HEK293 (cell line): ENCODE measurements at regions not wholly inside any gene's neighbourhood (a gene's known extent, or its start where the extent isn't known, plus 50 kb on each side); places are given as distances from the start of the nearest gene placed in this dataset.

Source experiments
- CTCF ChIA-PET: fragments of 350-600 bp; formaldehyde crosslinking; extraction: SDS; loops from one replicate; lab custom pipeline; 2021; ENCODE audit warnings: antibody characterized with exemption; lab: Yijun Ruan, JAX
- POLR2A ChIA-PET: fragments of 300-600 bp; formaldehyde crosslinking; extraction: SDS; loops from one replicate; lab custom pipeline; 2020; ENCODE audit warnings: antibody characterized with exemption, inconsistent platforms; lab: Yijun Ruan, JAX
- H3K27ac ChIP-seq: fragments of 200-500 bp; sonication (Bioruptor generic); 2 replicates; pipeline ENCODE4 v1.5.1; 2014; ENCODE audit warnings: low read depth, low read length, control low read depth, inconsistent platforms; ENCODE audit errors: extremely low read depth
- H3K36me3 ChIP-seq, 2 experiments: fragments of 200-500 bp in 1 of 2; sonication (Bioruptor generic) in 1 of 2; 1 replicate in 1 of 2; 2 replicates in 1 of 2; pipeline ENCODE4 v1.5.1; 2014 to 2017; ENCODE audit warnings: inconsistent platforms in 2 of 2, low read length in 2 of 2; ENCODE audit not compliant: control insufficient read depth in 2 of 2, insufficient read depth in 1 of 2
- H3K4me1 ChIP-seq: fragments of 200-500 bp; sonication (Bioruptor generic); 2 replicates; pipeline ENCODE4 v1.5.1; 2014; ENCODE audit warnings: mild to moderate bottlenecking, low read length, inconsistent platforms; ENCODE audit not compliant: control insufficient read depth, insufficient read depth
- H3K4me3 ChIP-seq: 2 replicates; pipeline ENCODE4 v1.5.1; 2011; ENCODE audit warnings: low read depth, mild to moderate bottlenecking, control low read depth, low read length, moderate library complexity
- H3K9me3 ChIP-seq: fragments of 200-500 bp; sonication (Bioruptor generic); 2 replicates; pipeline ENCODE4 v1.5.1; 2014; ENCODE audit warnings: low read depth, low read length, inconsistent platforms; ENCODE audit not compliant: control insufficient read depth, insufficient read depth
- BCL11A ChIP-seq: fragments of 450-650 bp; formaldehyde crosslinking; IDR thresholded peaks from 2 replicates; pipeline ENCODE4 v1.5.1; 2016; ENCODE audit warnings: low read depth, missing biosample characterization, missing genetic modification characterization
- GLIS1 ChIP-seq: fragments of 450-650 bp; formaldehyde crosslinking; IDR thresholded peaks from 2 replicates; pipeline ENCODE4 v1.5.1; 2016; ENCODE audit warnings: missing biosample characterization, missing genetic modification characterization
- GLIS2 ChIP-seq: fragments of 450-650 bp; formaldehyde crosslinking; IDR thresholded peaks from 2 replicates; pipeline ENCODE4 v1.5.1; 2016; ENCODE audit warnings: missing biosample characterization, missing genetic modification characterization
- PRDM1 ChIP-seq: fragments of 450-650 bp; formaldehyde crosslinking; IDR thresholded peaks from 2 replicates; pipeline ENCODE4; 2016; ENCODE audit warnings: missing biosample characterization, missing genetic modification characterization
- RBAK ChIP-seq: fragments of 450-650 bp; formaldehyde crosslinking; IDR thresholded peaks from 2 replicates; pipeline ENCODE4 v1.5.1; 2016; ENCODE audit warnings: missing biosample characterization, missing genetic modification characterization
- ZNF138 ChIP-seq: fragments of 450-650 bp; formaldehyde crosslinking; IDR thresholded peaks from 2 replicates; pipeline ENCODE4 v1.5.1; 2016; ENCODE audit warnings: missing biosample characterization, missing genetic modification characterization, borderline replicate concordance
- ZNF248 ChIP-seq: fragments of 450-650 bp; formaldehyde crosslinking; IDR thresholded peaks from 2 replicates; pipeline ENCODE4 v1.5.1; 2017; ENCODE audit warnings: missing biosample characterization, missing genetic modification characterization
- ZNF266 ChIP-seq: fragments of 450-650 bp; formaldehyde crosslinking; IDR thresholded peaks from 2 replicates; pipeline ENCODE4 v1.5.1; 2016; ENCODE audit warnings: missing biosample characterization, missing genetic modification characterization, low read depth
- ZNF311 ChIP-seq: fragments of 450-650 bp; formaldehyde crosslinking; IDR thresholded peaks from 2 replicates; pipeline ENCODE4 v1.5.1; 2017; ENCODE audit warnings: missing biosample characterization, missing genetic modification characterization, borderline replicate concordance
- ZNF544 ChIP-seq: fragments of 450-650 bp; formaldehyde crosslinking; IDR thresholded peaks from 2 replicates; pipeline ENCODE4 v1.5.0; 2017; ENCODE audit warnings: missing biosample characterization, missing genetic modification characterization
- TF ChIP-seq, protein P1 (sequence below): fragments of 450-650 bp; formaldehyde crosslinking; IDR thresholded peaks from 2 replicates; pipeline ENCODE4 v1.5.1; 2017; ENCODE audit warnings: missing biosample characterization, missing genetic modification characterization
- TF ChIP-seq, protein P2 (sequence below): fragments of 450-650 bp; formaldehyde crosslinking; IDR thresholded peaks from 2 replicates; pipeline ENCODE4 v1.5.1; 2016; ENCODE audit warnings: missing biosample characterization, missing genetic modification characterization
- TF ChIP-seq, protein P3 (sequence below): fragments of 450-650 bp; formaldehyde crosslinking; IDR thresholded peaks from 2 replicates; pipeline ENCODE4 v1.5.0; 2017; ENCODE audit warnings: missing biosample characterization, missing genetic modification characterization, borderline replicate concordance
- TF ChIP-seq, protein P4 (sequence below): fragments of 450-650 bp; formaldehyde crosslinking; optimal IDR thresholded peaks from 2 replicates; pipeline ENCODE3; 2016; ENCODE audit warnings: missing biosample characterization, mild to moderate bottlenecking, missing genetic modification characterization
- TF ChIP-seq, protein P5 (sequence below): fragments of 450-650 bp; formaldehyde crosslinking; IDR thresholded peaks from 2 replicates; pipeline ENCODE4 v1.5.1; 2016; ENCODE audit warnings: missing biosample characterization, missing genetic modification characterization
- TF ChIP-seq, protein P6 (sequence below): fragments of 450-650 bp; formaldehyde crosslinking; IDR thresholded peaks from 2 replicates; pipeline ENCODE4 v1.5.1; 2016; ENCODE audit warnings: missing biosample characterization, missing genetic modification characterization

DNA sequence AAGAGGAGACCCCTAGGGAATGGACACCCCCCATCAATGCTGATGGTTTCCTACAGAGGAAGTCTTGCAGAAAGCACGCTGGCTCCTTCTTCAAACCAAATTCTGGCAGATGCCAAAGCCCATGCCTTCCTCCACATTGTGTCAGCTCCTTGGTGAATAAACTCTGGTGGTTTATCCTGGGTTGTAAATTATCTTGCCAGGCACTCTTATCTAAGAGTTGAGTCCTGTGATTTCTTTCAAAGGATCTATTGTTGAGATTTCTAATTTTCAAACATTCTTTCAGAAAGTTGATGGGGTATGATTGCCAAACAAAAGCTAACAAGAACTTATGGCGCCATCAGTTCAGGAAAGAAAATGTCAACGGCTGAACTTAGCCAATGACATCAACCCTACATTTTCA lies 160.4 kb downstream of the NSG2 start:
- Histone ChIP-seq H3K9me3 (no peaks in the 10 kb centered on the region), H3K4me1 (no peaks in the 10 kb centered on the region), H3K36me3 (no peaks in the 10 kb centered on the region), H3K4me3 (no peak overlapping the region), H3K27ac (no peak overlapping the region)
- ChIA-PET CTCF (interaction anchor here (1.1 to 1.2 kb wide), 2 partner anchors 10 to 160 kb away, joined by 6 read pairs; partner anchors contain the start of gene NSG2), POLR2A (no interaction called here)
- TF ChIP-seq, protein P1, sequence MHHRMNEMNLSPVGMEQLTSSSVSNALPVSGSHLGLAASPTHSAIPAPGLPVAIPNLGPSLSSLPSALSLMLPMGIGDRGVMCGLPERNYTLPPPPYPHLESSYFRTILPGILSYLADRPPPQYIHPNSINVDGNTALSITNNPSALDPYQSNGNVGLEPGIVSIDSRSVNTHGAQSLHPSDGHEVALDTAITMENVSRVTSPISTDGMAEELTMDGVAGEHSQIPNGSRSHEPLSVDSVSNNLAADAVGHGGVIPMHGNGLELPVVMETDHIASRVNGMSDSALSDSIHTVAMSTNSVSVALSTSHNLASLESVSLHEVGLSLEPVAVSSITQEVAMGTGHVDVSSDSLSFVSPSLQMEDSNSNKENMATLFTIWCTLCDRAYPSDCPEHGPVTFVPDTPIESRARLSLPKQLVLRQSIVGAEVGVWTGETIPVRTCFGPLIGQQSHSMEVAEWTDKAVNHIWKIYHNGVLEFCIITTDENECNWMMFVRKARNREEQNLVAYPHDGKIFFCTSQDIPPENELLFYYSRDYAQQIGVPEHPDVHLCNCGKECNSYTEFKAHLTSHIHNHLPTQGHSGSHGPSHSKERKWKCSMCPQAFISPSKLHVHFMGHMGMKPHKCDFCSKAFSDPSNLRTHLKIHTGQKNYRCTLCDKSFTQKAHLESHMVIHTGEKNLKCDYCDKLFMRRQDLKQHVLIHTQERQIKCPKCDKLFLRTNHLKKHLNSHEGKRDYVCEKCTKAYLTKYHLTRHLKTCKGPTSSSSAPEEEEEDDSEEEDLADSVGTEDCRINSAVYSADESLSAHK (tag by site-specific recombination), result no peak
- TF ChIP-seq ZNF138 (tag by site-specific recombination) (no peak), ZNF266 (tag by site-specific recombination) (no peak), ZNF544 (tag by site-specific recombination) (no peak), PRDM1 (tag by site-specific recombination) (no peak), ZNF311 (tag by site-specific recombination) (no peak), RBAK (tag by site-specific recombination) (no peak), ZNF248 (tag by site-specific recombination) (no peak), GLIS1 (no peak), BCL11A (tag by site-specific recombination) (no peak), GLIS2 (tag by site-specific recombination) (no peak)
- TF ChIP-seq, protein P2, sequence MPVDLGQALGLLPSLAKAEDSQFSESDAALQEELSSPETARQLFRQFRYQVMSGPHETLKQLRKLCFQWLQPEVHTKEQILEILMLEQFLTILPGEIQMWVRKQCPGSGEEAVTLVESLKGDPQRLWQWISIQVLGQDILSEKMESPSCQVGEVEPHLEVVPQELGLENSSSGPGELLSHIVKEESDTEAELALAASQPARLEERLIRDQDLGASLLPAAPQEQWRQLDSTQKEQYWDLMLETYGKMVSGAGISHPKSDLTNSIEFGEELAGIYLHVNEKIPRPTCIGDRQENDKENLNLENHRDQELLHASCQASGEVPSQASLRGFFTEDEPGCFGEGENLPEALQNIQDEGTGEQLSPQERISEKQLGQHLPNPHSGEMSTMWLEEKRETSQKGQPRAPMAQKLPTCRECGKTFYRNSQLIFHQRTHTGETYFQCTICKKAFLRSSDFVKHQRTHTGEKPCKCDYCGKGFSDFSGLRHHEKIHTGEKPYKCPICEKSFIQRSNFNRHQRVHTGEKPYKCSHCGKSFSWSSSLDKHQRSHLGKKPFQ (tag by site-specific recombination), result no peak
- TF ChIP-seq, protein P3, sequence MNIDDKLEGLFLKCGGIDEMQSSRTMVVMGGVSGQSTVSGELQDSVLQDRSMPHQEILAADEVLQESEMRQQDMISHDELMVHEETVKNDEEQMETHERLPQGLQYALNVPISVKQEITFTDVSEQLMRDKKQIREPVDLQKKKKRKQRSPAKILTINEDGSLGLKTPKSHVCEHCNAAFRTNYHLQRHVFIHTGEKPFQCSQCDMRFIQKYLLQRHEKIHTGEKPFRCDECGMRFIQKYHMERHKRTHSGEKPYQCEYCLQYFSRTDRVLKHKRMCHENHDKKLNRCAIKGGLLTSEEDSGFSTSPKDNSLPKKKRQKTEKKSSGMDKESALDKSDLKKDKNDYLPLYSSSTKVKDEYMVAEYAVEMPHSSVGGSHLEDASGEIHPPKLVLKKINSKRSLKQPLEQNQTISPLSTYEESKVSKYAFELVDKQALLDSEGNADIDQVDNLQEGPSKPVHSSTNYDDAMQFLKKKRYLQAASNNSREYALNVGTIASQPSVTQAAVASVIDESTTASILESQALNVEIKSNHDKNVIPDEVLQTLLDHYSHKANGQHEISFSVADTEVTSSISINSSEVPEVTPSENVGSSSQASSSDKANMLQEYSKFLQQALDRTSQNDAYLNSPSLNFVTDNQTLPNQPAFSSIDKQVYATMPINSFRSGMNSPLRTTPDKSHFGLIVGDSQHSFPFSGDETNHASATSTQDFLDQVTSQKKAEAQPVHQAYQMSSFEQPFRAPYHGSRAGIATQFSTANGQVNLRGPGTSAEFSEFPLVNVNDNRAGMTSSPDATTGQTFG (tag by site-specific recombination), result no peak
- TF ChIP-seq, protein P4, sequence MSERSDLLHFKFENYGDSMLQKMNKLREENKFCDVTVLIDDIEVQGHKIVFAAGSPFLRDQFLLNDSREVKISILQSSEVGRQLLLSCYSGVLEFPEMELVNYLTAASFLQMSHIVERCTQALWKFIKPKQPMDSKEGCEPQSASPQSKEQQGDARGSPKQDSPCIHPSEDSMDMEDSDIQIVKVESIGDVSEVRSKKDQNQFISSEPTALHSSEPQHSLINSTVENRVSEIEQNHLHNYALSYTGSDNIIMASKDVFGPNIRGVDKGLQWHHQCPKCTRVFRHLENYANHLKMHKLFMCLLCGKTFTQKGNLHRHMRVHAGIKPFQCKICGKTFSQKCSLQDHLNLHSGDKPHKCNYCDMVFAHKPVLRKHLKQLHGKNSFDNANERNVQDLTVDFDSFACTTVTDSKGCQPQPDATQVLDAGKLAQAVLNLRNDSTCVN (tag by site-specific recombination), result no peak
- TF ChIP-seq, protein P5, sequence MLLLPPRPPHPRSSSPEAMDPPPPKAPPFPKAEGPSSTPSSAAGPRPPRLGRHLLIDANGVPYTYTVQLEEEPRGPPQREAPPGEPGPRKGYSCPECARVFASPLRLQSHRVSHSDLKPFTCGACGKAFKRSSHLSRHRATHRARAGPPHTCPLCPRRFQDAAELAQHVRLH (tag by site-specific recombination), result no peak
- TF ChIP-seq, protein P6, sequence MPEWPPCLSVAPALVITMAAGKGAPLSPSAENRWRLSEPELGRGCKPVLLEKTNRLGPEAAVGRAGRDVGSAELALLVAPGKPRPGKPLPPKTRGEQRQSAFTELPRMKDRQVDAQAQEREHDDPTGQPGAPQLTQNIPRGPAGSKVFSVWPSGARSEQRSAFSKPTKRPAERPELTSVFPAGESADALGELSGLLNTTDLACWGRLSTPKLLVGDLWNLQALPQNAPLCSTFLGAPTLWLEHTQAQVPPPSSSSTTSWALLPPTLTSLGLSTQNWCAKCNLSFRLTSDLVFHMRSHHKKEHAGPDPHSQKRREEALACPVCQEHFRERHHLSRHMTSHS, result no peak
